Right cardiac atrium (tissue), 5 donors: ENCODE measurements at regions not wholly inside any gene's neighbourhood (a gene's known extent, or its start where the extent isn't known, plus 50 kb on each side); places are given as distances from the start of the nearest gene placed in this dataset.

Experiments used
- ATAC-seq, 2 donors: fragments of 200-7000 bp; cut with Tn5 transposase; one replicate each; pipeline versions ENCODE4 v1.8.0 to v1.9.1; 2020; ENCODE audit warnings: moderate library complexity in 2 of 2, mild to moderate bottlenecking in 1 of 2
- DNase-seq, 3 donors: peaks; one replicate each; pipeline ENCODE4 v3.0.0-alpha.2; 2020
- H3K27ac ChIP-seq: one replicate; pipeline ENCODE4 v1.5.1; 2013; ENCODE audit warnings: mild to moderate bottlenecking, low read length, control low read depth, moderate library complexity
- H3K27me3 ChIP-seq: one replicate; pipeline ENCODE4 v1.6.1; 2013; ENCODE audit not compliant: control insufficient read depth, insufficient read depth
- H3K4me1 ChIP-seq: one replicate; pipeline ENCODE4 v1.6.1; 2013; ENCODE audit warnings: low read length; ENCODE audit not compliant: control insufficient read depth, insufficient read depth
- H3K4me3 ChIP-seq: one replicate; pipeline ENCODE4 v1.5.1; 2013; ENCODE audit warnings: low read length, control low read depth
- H3K9me3 ChIP-seq: one replicate; pipeline ENCODE4 v1.6.1; 2013; ENCODE audit warnings: low read length; ENCODE audit not compliant: control insufficient read depth
- WGBS: extraction: QIAGEN DNeasy Blood & Tissue Kit; methylation state at CpG from one replicate; pipeline ENCODE4 v1.1.7; 2013; 5-methylcytosine and 5-hydroxymethylcytosine counted together
- intact Hi-C, 4 donors: fragments of 100-400 bp; cut with DNase I; formaldehyde crosslinking; loops; one replicate each; pipeline versions ENCODE4 v1.11.0 to v1.14.0; 2022 to 2023
- donor health status: healthy with polysubstance abuse.
- donor health status: DM: no; HTN: yes; CAD: no.
- donor health status: DM: no; HTN: no; CAD: no.
- donor health status: DM: no; HTN: yes; CAD: no; lungs with severe emphysema.
- donor health status: DM: yes; HTN: yes; CAD: no.

- no peak overlapping the region for H3K27ac ChIP-seq
- H3K27me3 ChIP-seq = no peaks in the 10 kb centered on the region
- H3K4me3 ChIP-seq = no peak overlapping the region
- DNase-seq (no peak), ATAC-seq (no peak)
- no peaks in the 10 kb centered on the region for H3K9me3 ChIP-seq
- intact Hi-C loops = no loop called here
- WGBS = 70% methylated on average over 4 of the region's 4 CpGs
- H3K4me1 ChIP-seq = no peaks in the 10 kb centered on the region
Measured at GRCh38 chr20:5426026-5426425, 109.3 kb upstream of the PROKR2 start.

GRCh38 chr20:5416086-5416485, 99.3 kb upstream of the PROKR2 start:
- DNase-seq (no peak), ATAC-seq (no peak)
- WGBS = 57% methylated on average over 5 of the region's 5 CpGs
- Histone ChIP-seq H3K27me3 (no peaks in the 10 kb centered on the region), H3K4me3 (no peak overlapping the region), H3K4me1 (no peaks in the 10 kb centered on the region), H3K9me3 (no peaks in the 10 kb centered on the region), H3K27ac (no peak overlapping the region)
- intact Hi-C loops = no loop called here

- intact Hi-C loops = no loop called here
- H3K27ac ChIP-seq = no peak overlapping the region
Measured at GRCh38 chr20:5413394-5413793, 96.6 kb upstream of the PROKR2 start.

GRCh38 chr20:5410470-5410869, 93.7 kb upstream of the PROKR2 start:
- H3K4me3 ChIP-seq = no peak overlapping the region
- no peaks in the 10 kb centered on the region for H3K4me1 ChIP-seq
- ATAC-seq (no peak), DNase-seq (no peak)
- intact Hi-C loops = no loop called here
- no peaks in the 10 kb centered on the region for H3K27me3 ChIP-seq
- H3K9me3 ChIP-seq = no peaks in the 10 kb centered on the region
- no peak overlapping the region for H3K27ac ChIP-seq

More at GRCh38 chr20:5413394-5413793, 96.6 kb upstream of the PROKR2 start:
- no peaks in the 10 kb centered on the region for H3K4me1 ChIP-seq
- no peaks in the 10 kb centered on the region for H3K9me3 ChIP-seq
- no peak overlapping the region for H3K4me3 ChIP-seq
- WGBS = 94% methylated on average over 3 of the region's 3 CpGs
- DNase-seq (no peak), ATAC-seq (no peak)
- H3K27me3 ChIP-seq = no peaks in the 10 kb centered on the region

- intact Hi-C loops = no loop called here
Measured at GRCh38 chr20:5402903-5403531, 86.3 kb upstream of the PROKR2 start.

GRCh38 chr20:5401277-5401875, 84.6 kb upstream of the PROKR2 start:
- 68% methylated on average over 2 of the region's 2 CpGs for WGBS
- DNase-seq (no peak), ATAC-seq (no peak)
- H3K9me3 ChIP-seq = no peaks in the 10 kb centered on the region
- intact Hi-C loops = no loop called here
- no peaks in the 10 kb centered on the region for H3K27me3 ChIP-seq
- H3K27ac ChIP-seq = no peak overlapping the region
- no peak overlapping the region for H3K4me3 ChIP-seq
- no peaks in the 10 kb centered on the region for H3K4me1 ChIP-seq

More at GRCh38 chr20:5402903-5403531, 86.3 kb upstream of the PROKR2 start:
- no peaks in the 10 kb centered on the region for H3K9me3 ChIP-seq
- WGBS = 13% methylated on average over 3 of the region's 3 CpGs
- H3K4me1 ChIP-seq = no peaks in the 10 kb centered on the region
- H3K27me3 ChIP-seq = no peaks in the 10 kb centered on the region
- no peak overlapping the region for H3K4me3 ChIP-seq
- ATAC-seq = no peak
- H3K27ac ChIP-seq = no peak overlapping the region
- no peak for DNase-seq

- no peaks in the 10 kb centered on the region for H3K9me3 ChIP-seq
- intact Hi-C loops = no loop called here
- WGBS = 44% methylated on average over 1 of the region's 1 CpG
- ATAC-seq = no peak
- H3K4me3 ChIP-seq = no peak overlapping the region
- H3K27me3 ChIP-seq = no peaks in the 10 kb centered on the region
- no peak overlapping the region for H3K27ac ChIP-seq
- no peaks in the 10 kb centered on the region for H3K4me1 ChIP-seq
- no peak for DNase-seq
Measured at GRCh38 chr20:5400164-5400762, 83.5 kb upstream of the PROKR2 start.

GRCh38 chr20:5397393-5397792, 80.6 kb upstream of the PROKR2 start:
- WGBS = 69% methylated on average over 2 of the region's 2 CpGs
- ATAC-seq = no peak
- DNase-seq = no peak
- no peaks in the 10 kb centered on the region for H3K27me3 ChIP-seq
- H3K4me3 ChIP-seq = no peak overlapping the region
- intact Hi-C loops = no loop called here
- H3K4me1 ChIP-seq = no peaks in the 10 kb centered on the region
- H3K27ac ChIP-seq = no peak overlapping the region
- no peaks in the 10 kb centered on the region for H3K9me3 ChIP-seq

GRCh38 chr20:5395932-5396727, 79.4 kb upstream of the PROKR2 start:
- no peaks in the 10 kb centered on the region for H3K9me3 ChIP-seq
- no peaks in the 10 kb centered on the region for H3K27me3 ChIP-seq
- no peak overlapping the region for H3K27ac ChIP-seq
- H3K4me1 ChIP-seq = no peaks in the 10 kb centered on the region
- 61% methylated on average over 9 of the region's 9 CpGs for WGBS
- no peak for DNase-seq
- no peak for ATAC-seq
- intact Hi-C loops = no loop called here
- no peak overlapping the region for H3K4me3 ChIP-seq

- Histone ChIP-seq H3K4me3 (no peak overlapping the region), H3K27me3 (no peaks in the 10 kb centered on the region)
Measured at GRCh38 chr20:5393218-5393870, 76.6 kb upstream of the PROKR2 start.

GRCh38 chr20:5390720-5391119, 74.0 kb upstream of the PROKR2 start:
- ATAC-seq (no peak), DNase-seq (no peak)
- H3K4me3 ChIP-seq = no peak overlapping the region
- no peaks in the 10 kb centered on the region for H3K4me1 ChIP-seq
- no peak overlapping the region for H3K27ac ChIP-seq
- no peaks in the 10 kb centered on the region for H3K27me3 ChIP-seq
- H3K9me3 ChIP-seq = no peaks in the 10 kb centered on the region
- 13% methylated on average over 3 of the region's 3 CpGs for WGBS
- intact Hi-C loops = no loop called here

More at GRCh38 chr20:5393218-5393870, 76.6 kb upstream of the PROKR2 start:
- ATAC-seq (no peak), DNase-seq (no peak)
- intact Hi-C loops = no loop called here
- Histone ChIP-seq H3K9me3 (no peaks in the 10 kb centered on the region), H3K4me1 (no peaks in the 10 kb centered on the region), H3K27ac (no peak overlapping the region)
- WGBS = 48% methylated on average over 3 of the region's 3 CpGs
